8988T (cell line): ENCODE measurements at regions not wholly inside any gene's neighbourhood (a gene's known extent, or its start where the extent isn't known, plus 50 kb on each side); places are given as distances from the start of the nearest gene placed in this dataset.

Experiments
- DNase-seq: peaks from one replicate; pipeline ENCODE4 v3.0.0; 2011

DNA sequence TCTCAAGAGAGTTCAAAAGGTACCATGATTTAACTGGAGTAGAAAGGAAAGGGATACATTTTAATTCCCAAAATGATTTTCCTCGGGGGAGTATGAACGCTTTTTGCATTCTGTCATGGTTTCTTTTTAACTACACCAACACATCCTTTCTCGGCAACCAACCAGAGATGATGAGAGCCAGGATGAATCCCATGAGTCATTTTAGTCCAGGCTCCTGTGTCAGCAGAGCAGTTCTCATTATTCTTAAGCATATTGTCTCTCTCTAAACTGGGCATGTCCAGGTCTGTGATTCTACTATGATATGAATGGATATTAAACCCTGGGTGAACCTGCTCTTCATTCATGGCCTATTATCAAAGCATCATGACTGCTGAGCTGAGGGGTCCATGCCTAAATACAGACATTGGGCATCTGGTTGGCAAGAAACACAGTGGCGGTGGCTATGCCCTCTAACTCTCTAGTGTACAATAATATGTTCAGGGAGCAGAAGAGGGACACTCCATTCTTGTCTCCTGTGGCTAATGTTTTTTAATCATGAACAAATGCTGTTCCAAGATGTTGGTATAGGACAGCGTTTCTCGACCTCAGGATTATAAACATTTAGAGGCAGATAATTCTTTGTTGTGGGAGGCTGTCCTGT is 124.3 kb upstream of the ESRRG start:
- DNase-seq: no peak

GRCh38 chr1:216846339-216846738 is 123.1 kb upstream of the ESRRG start:
- no peak for DNase-seq

DNA sequence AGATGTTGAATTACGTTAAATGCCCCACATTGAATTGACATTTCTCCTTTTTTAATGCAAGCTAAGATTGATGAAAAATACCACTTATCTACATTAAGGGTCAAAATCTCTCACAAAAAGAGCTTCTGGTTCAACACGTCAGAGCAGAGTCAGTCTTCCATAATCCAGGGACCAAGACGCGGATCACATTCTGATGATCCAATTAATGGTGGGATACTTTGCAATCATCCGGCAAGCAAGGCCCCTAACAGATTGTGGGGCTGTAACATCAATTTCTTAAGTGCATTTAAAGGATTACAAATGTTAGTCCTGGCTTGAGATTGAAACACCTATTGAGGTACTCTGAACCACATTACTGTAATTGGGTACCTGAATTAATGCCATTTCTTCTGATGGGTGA is 120.2 kb upstream of the ESRRG start:
- no peak for DNase-seq

GRCh38 chr1:216841165-216841564 is 117.9 kb upstream of the ESRRG start:
- no peak for DNase-seq

DNA sequence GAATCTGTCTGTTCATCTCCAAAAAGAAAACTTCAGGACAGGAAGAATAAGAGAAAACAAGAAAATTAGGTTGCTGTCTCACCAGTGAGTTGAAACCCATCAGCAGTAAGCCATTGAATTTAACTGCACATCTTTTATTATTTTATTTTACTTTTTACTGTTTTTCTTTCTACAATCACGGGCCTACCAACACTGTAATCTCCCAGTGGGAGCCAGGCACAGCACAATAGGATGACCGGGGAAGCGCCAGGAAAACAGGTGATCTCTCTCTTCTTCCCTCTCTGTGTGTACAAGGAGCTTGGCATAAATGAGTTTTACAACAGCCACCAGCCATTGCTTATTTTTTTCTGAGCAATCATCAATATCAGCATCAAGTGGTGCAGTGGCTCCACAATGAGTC is 113.1 kb upstream of the ESRRG start:
- DNase-seq: no peak

- DNase-seq: no peak
Observed at GRCh38 chr1:216833509-216833908, 110.3 kb upstream of the ESRRG start.

- no peak for DNase-seq
Observed at GRCh38 chr1:216832192-216832591, 109.0 kb upstream of the ESRRG start.

DNA sequence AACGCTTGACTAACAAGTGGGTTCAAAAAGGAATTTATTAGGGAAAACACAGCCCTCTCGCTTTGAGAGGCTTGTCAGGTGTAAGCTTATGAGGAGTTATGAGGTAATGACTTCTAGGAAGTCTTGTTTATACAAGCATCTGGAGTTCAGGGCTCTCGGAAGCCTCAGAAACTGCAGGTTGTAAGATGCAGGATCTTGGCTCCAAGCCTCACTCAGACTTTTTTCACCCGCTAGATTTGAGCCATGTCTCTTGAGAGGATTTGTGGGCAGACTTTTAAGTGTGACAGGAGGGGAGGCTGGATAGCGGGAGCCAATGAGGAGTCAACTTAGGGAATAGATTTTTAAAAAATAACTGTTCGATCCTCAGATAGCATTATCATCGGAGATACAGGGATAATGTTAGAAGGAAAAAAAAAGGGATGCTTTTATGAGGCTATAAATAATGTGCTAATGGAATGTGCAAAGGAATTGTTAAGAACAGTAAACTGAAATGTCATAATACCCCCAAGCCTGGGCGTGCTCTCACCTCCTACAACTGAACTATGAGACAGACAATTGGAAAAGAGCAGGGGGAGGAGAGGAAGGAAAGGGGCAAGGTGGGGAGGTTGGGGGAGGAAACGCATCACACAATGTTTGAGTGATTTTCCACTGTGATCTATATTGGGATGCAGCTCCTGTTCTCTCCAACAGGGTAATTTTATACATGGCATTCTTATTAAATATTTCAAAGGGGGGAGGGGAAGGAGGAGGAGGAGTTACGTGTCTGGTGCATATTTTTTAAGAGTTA is 107.4 kb upstream of the ESRRG start:
- no peak for DNase-seq

DNA sequence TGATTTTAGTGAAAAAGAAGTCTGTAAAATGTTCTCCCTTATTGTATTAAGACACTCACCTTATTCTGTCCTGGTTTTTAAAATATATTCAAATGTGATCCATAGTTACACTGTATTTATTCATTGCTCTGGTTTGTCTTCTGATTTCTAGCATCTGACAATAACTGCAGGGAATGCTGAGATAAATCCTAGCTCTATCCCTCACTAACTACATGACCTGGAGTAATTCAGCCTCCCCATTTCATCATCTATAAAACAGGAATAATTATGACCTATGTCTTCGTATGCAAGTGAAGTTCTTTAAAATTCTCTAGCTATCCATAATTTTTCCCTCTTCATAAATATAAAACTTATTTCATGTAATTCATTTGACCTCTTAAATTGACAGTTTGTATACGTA is 104.0 kb upstream of the ESRRG start:
- DNase-seq: no peak

- DNase-seq: no peak
Observed at GRCh38 chr1:216826646-216827045, 103.4 kb upstream of the ESRRG start.

- DNase-seq: no peak
Observed at GRCh38 chr1:216826214-216826613, 103.0 kb upstream of the ESRRG start.

DNA sequence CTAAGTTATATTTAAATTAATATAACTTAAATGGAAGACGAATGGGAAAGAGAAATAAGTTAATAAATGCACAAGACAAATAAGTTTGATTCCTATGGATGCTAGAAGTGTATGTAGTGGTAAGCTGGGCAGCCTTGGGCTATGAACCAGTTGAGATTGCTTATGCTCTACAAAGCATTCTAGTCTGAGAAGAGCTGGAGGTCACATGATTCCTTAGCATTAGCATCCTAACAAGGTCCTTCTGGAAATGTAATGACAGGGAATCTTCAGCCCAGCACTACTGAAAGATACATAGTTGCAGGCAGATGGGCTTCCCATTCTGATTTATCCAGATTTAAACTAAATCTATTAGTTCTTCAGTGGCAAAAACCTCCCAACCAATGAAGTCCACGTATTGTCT is 102.3 kb upstream of the ESRRG start:
- no peak for DNase-seq

DNA sequence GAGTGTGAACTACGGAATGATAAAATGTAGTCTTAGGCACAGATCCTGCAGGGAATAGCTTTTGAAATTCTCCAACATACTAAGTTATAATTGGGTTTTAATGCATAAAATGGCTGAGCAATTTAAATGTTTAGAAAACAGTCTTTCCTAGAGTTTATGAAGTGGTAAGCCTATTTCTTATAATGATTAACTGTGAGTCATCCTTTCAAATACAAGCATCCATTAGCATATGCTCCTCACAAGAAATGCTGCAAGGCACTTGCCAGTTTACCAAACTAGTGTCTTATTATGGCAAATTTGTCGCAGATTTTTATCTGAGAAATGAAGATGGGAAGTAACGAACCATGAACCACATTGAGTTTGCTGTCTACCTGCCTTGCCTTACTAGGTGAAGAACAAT is 101.3 kb upstream of the ESRRG start:
- DNase-seq: no peak

DNA sequence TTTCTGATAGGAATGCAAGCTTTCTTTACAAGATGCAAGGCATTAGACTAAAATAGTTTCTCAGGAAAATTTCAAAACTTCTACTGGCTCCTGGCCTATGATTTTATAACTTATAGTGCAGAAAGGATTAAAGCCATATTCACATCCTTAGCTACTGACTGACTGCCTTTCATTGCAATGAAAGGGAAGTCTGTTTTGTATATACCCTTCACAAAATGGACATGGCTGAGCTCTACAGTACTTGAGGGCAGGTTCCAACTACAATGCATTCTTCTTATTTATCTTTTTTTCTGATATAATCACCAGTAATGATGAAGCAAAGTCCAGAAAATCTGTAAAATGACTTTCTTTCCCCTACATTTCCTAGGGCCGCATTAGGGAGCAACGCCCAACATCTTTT is 100.5 kb upstream of the ESRRG start:
- DNase-seq: no peak

DNA sequence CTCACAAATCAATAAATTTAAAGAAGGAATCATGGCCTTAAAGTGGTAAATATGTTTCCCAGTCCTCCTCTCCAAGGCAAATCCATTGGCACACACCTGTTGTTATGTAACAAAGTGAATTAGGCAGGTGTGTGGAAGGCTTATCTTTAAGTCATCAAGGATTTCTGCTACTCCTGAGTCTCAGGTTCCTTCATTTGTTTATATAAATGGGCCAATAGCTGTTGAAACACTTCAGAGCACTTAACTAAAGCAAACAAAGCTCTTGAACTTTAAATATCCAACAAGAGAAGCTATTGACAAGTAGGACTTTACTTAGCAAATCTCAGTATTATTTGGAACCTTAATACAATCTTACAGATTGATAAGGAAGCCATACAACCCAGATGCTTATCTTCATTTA is 99.3 kb upstream of the ESRRG start:
- DNase-seq: no peak

GRCh38 chr1:216820345-216820744 is 97.1 kb upstream of the ESRRG start:
- no peak for DNase-seq

GRCh38 chr1:216818284-216818683 is 95.1 kb upstream of the ESRRG start:
- DNase-seq: no peak

DNA sequence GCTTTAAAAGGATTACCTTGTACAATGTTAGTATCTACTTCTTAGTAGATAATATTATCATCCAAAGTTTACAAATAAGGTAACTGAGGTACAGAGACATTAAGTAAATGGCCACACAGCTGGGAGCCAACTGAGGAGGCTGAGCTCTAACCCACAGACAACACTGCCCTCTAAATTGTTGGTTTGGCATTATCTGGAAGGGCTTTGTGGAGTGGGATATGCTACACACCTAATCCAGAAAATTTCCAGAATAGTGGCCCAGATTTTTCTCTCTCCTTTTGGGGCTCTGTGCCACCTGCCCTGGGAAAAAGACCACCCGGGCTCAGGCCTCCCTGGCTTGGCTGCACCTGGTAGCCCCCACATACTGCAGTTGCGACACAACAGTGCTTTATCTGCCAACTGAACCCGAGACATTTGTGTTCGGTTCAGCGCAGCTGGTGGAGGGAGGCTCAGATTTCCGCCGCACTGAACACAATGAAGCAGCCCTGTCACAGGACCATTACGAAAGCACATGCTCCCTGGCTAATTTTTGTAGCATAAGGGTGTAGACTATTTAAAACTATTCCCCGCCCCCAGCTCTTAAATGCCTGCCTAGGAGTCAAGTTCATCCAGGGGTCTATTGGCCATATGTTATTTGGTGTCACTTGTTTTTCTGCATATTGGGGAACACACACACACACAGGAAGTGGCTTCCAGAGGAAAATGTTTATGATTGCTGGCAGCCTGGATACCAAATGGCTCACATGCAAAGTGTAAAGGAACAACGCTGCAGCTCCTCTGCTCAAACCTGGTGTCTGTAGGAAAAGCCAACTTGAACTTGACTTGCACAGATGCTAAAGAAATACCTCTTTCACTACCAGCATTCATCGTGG is 92.3 kb upstream of the ESRRG start:
- no peak for DNase-seq

- no peak for DNase-seq
Observed at GRCh38 chr1:216814576-216815259, 91.5 kb upstream of the ESRRG start.

GRCh38 chr1:216812966-216813365 is 89.7 kb upstream of the ESRRG start:
- DNase-seq: no peak

GRCh38 chr1:216809649-216810048 is 86.4 kb upstream of the ESRRG start:
- no peak for DNase-seq

DNA sequence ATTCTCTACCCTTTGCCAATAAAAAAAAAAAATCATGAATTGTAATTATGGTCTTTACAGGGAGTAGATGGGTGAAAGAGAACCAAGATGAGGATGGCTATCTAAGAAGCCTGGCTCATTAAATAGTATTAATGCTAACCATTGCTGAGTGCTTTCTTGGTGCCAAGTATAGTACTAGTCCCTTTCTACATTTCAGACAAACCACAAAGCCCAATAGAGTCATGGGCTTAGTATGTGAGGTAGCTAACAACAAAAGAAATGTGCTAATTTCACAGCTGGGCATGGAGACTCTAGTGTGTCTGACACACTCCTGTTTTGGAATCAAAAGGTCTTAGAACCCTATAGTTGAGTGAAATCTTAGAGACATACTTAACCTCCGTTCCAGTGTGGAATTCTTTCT is 84.5 kb upstream of the ESRRG start:
- DNase-seq: no peak

DNA sequence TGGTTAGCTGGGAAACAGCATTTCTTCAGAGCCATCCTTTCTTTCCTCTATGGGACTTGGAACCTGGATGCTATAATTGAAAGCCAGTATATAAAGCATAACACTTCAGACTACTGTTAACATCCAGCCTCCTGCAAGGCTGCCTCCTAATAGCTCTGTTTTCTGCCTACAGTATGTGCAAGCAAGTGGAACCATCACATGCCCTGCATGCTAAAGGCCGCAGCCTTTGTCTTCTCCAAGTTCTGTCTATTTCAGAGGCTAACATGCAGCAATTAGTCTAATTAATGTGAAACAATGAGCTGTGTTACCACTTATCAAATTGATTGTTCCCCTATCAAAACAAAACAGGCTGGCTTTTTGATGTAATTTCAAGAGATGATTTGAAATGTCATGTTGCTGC is 82.7 kb upstream of the ESRRG start:
- no peak for DNase-seq
